Umbilical cord (tissue), 1 donor: ENCODE measurements at regions not wholly inside any gene's neighbourhood (a gene's known extent, or its start where the extent isn't known, plus 50 kb on each side); places are given as distances from the start of the nearest gene placed in this dataset.
"Not testable (repeated sequence)": the region's sequence is repeated elsewhere in the genome, so short reads cannot be mapped to it uniquely, and the experiment has no call there.

Source experiments
- DNase-seq: peaks from one replicate; pipeline ENCODE4 v3.0.0-alpha.2; 2015; ENCODE audit warnings: low spot score

GRCh38 chr5:152527358-152528052 is 122.4 kb upstream of the NMUR2 start:
- peak; percentile 23 for DNase-seq

GRCh38 chr5:152529440-152529839 is 124.4 kb upstream of the NMUR2 start:
- DNase-seq = no peak

- peak; percentile 64 for DNase-seq
Measured at GRCh38 chr5:152532714-152533113, 127.6 kb upstream of the NMUR2 start.

- peak; percentile 17 for DNase-seq
Measured at GRCh38 chr5:152534641-152535040, 129.6 kb upstream of the NMUR2 start.

- peak; percentile 38 for DNase-seq
Measured at GRCh38 chr5:152542741-152543140, 137.7 kb upstream of the NMUR2 start.

GRCh38 chr5:152546493-152546892 is 141.4 kb upstream of the NMUR2 start:
- DNase-seq = no peak

GRCh38 chr5:152547202-152547601 is 142.1 kb upstream of the NMUR2 start:
- DNase-seq = no peak

- no peak for DNase-seq
Measured at GRCh38 chr5:152549709-152550108, 144.6 kb upstream of the NMUR2 start.

- DNase-seq = no peak
Measured at GRCh38 chr5:152551061-152551460, 146.0 kb upstream of the NMUR2 start.

GRCh38 chr5:152556784-152557183 is 151.7 kb upstream of the NMUR2 start:
- DNase-seq = no peak

GRCh38 chr5:152560512-152561137 is 155.5 kb upstream of the NMUR2 start:
- peak; percentile 35 for DNase-seq

- DNase-seq = peak; percentile 3
Measured at GRCh38 chr5:152568016-152568415, 162.9 kb upstream of the NMUR2 start.

- DNase-seq = no peak
Measured at GRCh38 chr5:152572812-152573211, 167.7 kb upstream of the NMUR2 start.

GRCh38 chr5:152584103-152584502 is 179.0 kb upstream of the NMUR2 start:
- no peak for DNase-seq

GRCh38 chr5:152592416-152592815 is 187.3 kb upstream of the NMUR2 start:
- DNase-seq = no peak

GRCh38 chr5:152593388-152593787 is 188.3 kb upstream of the NMUR2 start:
- no peak for DNase-seq

- no peak for DNase-seq
Measured at GRCh38 chr5:152595405-152595804, 190.3 kb upstream of the NMUR2 start.

- no peak for DNase-seq
Measured at GRCh38 chr5:152599096-152599495, 194.0 kb upstream of the NMUR2 start.

GRCh38 chr5:152601806-152602732 is 197.0 kb upstream of the NMUR2 start:
- no peak for DNase-seq

GRCh38 chr5:152606050-152606449 is 201.0 kb upstream of the NMUR2 start:
- not testable (repeated sequence) for DNase-seq

- no peak for DNase-seq
Measured at GRCh38 chr5:152606776-152607364, 201.8 kb upstream of the NMUR2 start.
